Panc1 (cell line): ENCODE measurements at regions not wholly inside any gene's neighbourhood (a gene's known extent, or its start where the extent isn't known, plus 50 kb on each side); places are given as distances from the start of the nearest gene placed in this dataset.

Experiments
- ATAC-seq: fragments of 200-7000 bp; cut with Tn5 transposase; 2 replicates; pipeline ENCODE4 v1.9.1; 2020; ENCODE audit warnings: mild to moderate bottlenecking, moderate library complexity
- BruUV-seq: library from RNA; stranded (reverse); fragments of 400-500 nt; replicated peaks from 2 replicates; lab custom pipeline; 2021; lab: Mats Ljungman, UMichigan
- CTCF ChIA-PET: fragments of 300-600 bp; sonication (Branson Sonifier 250); formaldehyde crosslinking; loops from one replicate; lab custom pipeline; 2022; ENCODE audit warnings: antibody characterized with exemption; lab: Charles Lee
- POLR2A ChIA-PET: fragments of 300-600 bp; sonication (Branson Sonifier 250); formaldehyde crosslinking; loops from one replicate; lab custom pipeline; 2022; ENCODE audit warnings: antibody characterized with exemption; lab: Charles Lee
- DNase-seq: peaks from one replicate; pipeline ENCODE4 v3.0.0-alpha.2; 2010; ENCODE audit warnings: low read depth, low spot score
- H3K27ac ChIP-seq: 2 replicates; pipeline ENCODE4 v1.5.1; 2011; ENCODE audit warnings: mild to moderate bottlenecking, low read length, inconsistent platforms
- H3K27me3 ChIP-seq: fragments of 200-500 bp; sonication (Bioruptor generic); 2 replicates; pipeline ENCODE4 v1.6.0; 2014; ENCODE audit warnings: low read length, inconsistent platforms; ENCODE audit not compliant: control insufficient read depth, insufficient read depth
- H3K36me3 ChIP-seq: fragments of 200-500 bp; sonication (Bioruptor generic); 2 replicates; pipeline ENCODE4 v1.5.1; 2014; ENCODE audit warnings: inconsistent platforms, mild to moderate bottlenecking, low read length, moderate library complexity; ENCODE audit not compliant: control insufficient read depth, insufficient read depth
- H3K4me1 ChIP-seq: 2 replicates; pipeline ENCODE4 v1.5.1; 2011; ENCODE audit warnings: inconsistent platforms, mild to moderate bottlenecking, low read length, moderate library complexity; ENCODE audit not compliant: control insufficient read depth, insufficient read depth
- H3K4me3 ChIP-seq, 2 experiments: 2 replicates each; pipeline ENCODE4 v1.5.1; 2011 to 2012; ENCODE audit warnings: low read depth in 2 of 2, low read length in 2 of 2, mild to moderate bottlenecking in 2 of 2, inconsistent platforms in 1 of 2, moderate library complexity in 1 of 2
- H3K9me3 ChIP-seq: fragments of 200-500 bp; sonication (Bioruptor generic); 2 replicates; pipeline ENCODE4 v1.5.1; 2014; ENCODE audit warnings: low read depth, mild to moderate bottlenecking, inconsistent platforms, low read length, moderate library complexity; ENCODE audit not compliant: control insufficient read depth, insufficient read depth
- CTCF ChIP-seq: fragments of 450-650 bp; IDR thresholded peaks from 2 replicates; pipeline ENCODE4 v1.5.1; 2017; ENCODE audit warnings: mild to moderate bottlenecking
- POLR2AphosphoS5 ChIP-seq: IDR thresholded peaks from 2 replicates; pipeline ENCODE4 v1.6.1; 2012; ENCODE audit warnings: mild to moderate bottlenecking, low read depth, low read length, moderate library complexity
- REST ChIP-seq, 2 experiments: IDR thresholded peaks; 2 replicates each; pipeline ENCODE4 v1.6.1; 2011 to 2012; ENCODE audit warnings: low read depth in 2 of 2, control low read depth in 1 of 2, low read length in 1 of 2, mild to moderate bottlenecking in 1 of 2, moderate library complexity in 1 of 2; ENCODE audit not compliant: insufficient read depth in 1 of 2
- SIN3A ChIP-seq: IDR thresholded peaks from 2 replicates; pipeline ENCODE4 v1.6.1; 2012; ENCODE audit warnings: low read depth, mild to moderate bottlenecking, low read length, moderate library complexity, borderline replicate concordance; ENCODE audit not compliant: insufficient read depth
- TCF7L2 ChIP-seq: IDR thresholded peaks from 2 replicates; pipeline ENCODE4 v1.6.1; 2011; ENCODE audit warnings: mild to moderate bottlenecking, low read depth, low read length, inconsistent platforms
- in situ Hi-C: cut with HindIII; loops from 2 replicates; pipeline ENCODE4 v1.10.0; 2016; ENCODE audit warnings: low sequenced_read_pairs, low pct_unique_long_range_greater_than_20kb
- intact Hi-C: fragments of 100-400 bp; cut with micrococcal nuclease; formaldehyde crosslinking; loops from one replicate; pipeline ENCODE4 v1.10.0; 2022; ENCODE audit not compliant: unreplicated experiment

- Histone ChIP-seq H3K4me3 (no peak overlapping the region), H3K27me3 (no peaks in the 10 kb centered on the region), H3K9me3 (no peaks in the 10 kb centered on the region), H3K27ac (no peak overlapping the region), H3K36me3 (no peaks in the 10 kb centered on the region), H3K4me1 (no peaks in the 10 kb centered on the region)
- no TSS peak for BruUV-seq
- POLR2A ChIA-PET, result no interaction called here
- CTCF ChIA-PET, result no interaction called here
- intact Hi-C loops (no loop called here), in situ Hi-C loops (no loop called here)
- DNase-seq, result no peak
- no peak for ATAC-seq
- TF ChIP-seq CTCF (no peak), POLR2AphosphoS5 (no peak), REST (IDR thresholded peaks at IDR 0.05; ENCODE audit: insufficient read depth in 1 of 2, low read depth in 2 of 2, low read length in 1 of 2) (no peak), SIN3A (no peak), TCF7L2 (no peak)
These were observed 135.8 kb upstream of the TRPC5 start for GRCh38 chrX:112218388-112218787.

- Histone ChIP-seq H3K27ac (no peak overlapping the region), H3K4me1 (no peaks in the 10 kb centered on the region), H3K4me3 (no peak overlapping the region), H3K9me3 (no peaks in the 10 kb centered on the region), H3K36me3 (no peaks in the 10 kb centered on the region), H3K27me3 (no peaks in the 10 kb centered on the region)
- CTCF ChIA-PET, result no interaction called here
- no peak for DNase-seq
- in situ Hi-C loops (no loop called here), intact Hi-C loops (no loop called here)
- no peak for TF ChIP-seq TCF7L2
- no peak for TF ChIP-seq POLR2AphosphoS5
- no peak for TF ChIP-seq CTCF
- TF ChIP-seq REST (IDR thresholded peaks at IDR 0.05; ENCODE audit: insufficient read depth in 1 of 2, low read depth in 2 of 2, low read length in 1 of 2), result no peak
- no peak for TF ChIP-seq SIN3A
- POLR2A ChIA-PET, result no interaction called here
- no peak for ATAC-seq
- BruUV-seq, result no TSS peak
These were observed 128.9 kb upstream of the TRPC5 start for GRCh38 chrX:112211459-112211858.
